Rectal smooth muscle tissue (tissue), 1 donor: ENCODE measurements at regions not wholly inside any gene's neighbourhood (a gene's known extent, or its start where the extent isn't known, plus 50 kb on each side); places are given as distances from the start of the nearest gene placed in this dataset.
"Not testable (repeated sequence)": the region's sequence is repeated elsewhere in the genome, so short reads cannot be mapped to it uniquely, and the experiment has no call there.

Experiments
- H3K27ac ChIP-seq: one replicate; pipeline ENCODE4 v1.7.0; 2013; ENCODE audit warnings: low read depth, low read length, inconsistent platforms
- H3K27me3 ChIP-seq: one replicate; pipeline ENCODE4 v1.7.0; 2013; ENCODE audit warnings: low read length; ENCODE audit not compliant: control insufficient read depth, insufficient read depth
- H3K36me3 ChIP-seq: one replicate; pipeline ENCODE4 v1.7.0; 2013; ENCODE audit warnings: low read length; ENCODE audit not compliant: control insufficient read depth, insufficient read depth
- H3K4me1 ChIP-seq: one replicate; pipeline ENCODE4 v1.7.0; 2013; ENCODE audit warnings: low read length; ENCODE audit not compliant: control insufficient read depth, insufficient read depth
- H3K4me3 ChIP-seq: one replicate; pipeline ENCODE4 v1.7.0; 2013; ENCODE audit warnings: low read length
- H3K9ac ChIP-seq: one replicate; pipeline ENCODE4 v1.7.0; 2013; ENCODE audit warnings: low read length

GRCh38 chr16:47907109-47907508 is 248.7 kb downstream of the ABCC12 start:
- peaks cover 2% of the 10 kb centered on the region for H3K27me3 ChIP-seq
- H3K4me1 ChIP-seq: no peaks in the 10 kb centered on the region
- H3K9ac ChIP-seq: no peak overlapping the region
- H3K36me3 ChIP-seq: no peaks in the 10 kb centered on the region
- H3K4me3 ChIP-seq: no peak overlapping the region
- no peak overlapping the region for H3K27ac ChIP-seq

DNA sequence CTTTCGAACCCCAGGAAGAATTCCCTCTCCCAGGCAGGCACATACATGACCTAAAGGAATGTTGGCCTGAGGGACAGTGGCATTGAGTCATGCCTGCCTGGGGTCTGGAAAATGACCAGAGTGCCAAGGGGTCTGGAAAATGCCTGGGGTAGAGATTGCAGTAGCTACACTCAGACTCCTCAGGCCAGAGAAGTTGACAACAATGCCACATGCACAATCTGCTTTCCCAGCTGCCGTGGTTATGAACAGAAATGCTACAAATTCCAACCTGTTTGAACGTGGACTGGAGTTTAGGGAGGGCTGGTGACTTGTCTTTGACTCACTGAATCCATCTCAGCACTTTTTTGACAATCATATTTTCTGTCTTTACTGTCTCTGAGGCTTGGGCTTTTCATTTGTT is 250.0 kb downstream of the ABCC12 start:
- no peak overlapping the region for H3K27ac ChIP-seq
- no peak overlapping the region for H3K4me3 ChIP-seq
- H3K9ac ChIP-seq: no peak overlapping the region
- no peaks in the 10 kb centered on the region for H3K4me1 ChIP-seq
- peaks cover 2% of the 10 kb centered on the region for H3K27me3 ChIP-seq
- no peaks in the 10 kb centered on the region for H3K36me3 ChIP-seq

GRCh38 chr16:47904691-47905090 is 251.1 kb downstream of the ABCC12 start:
- Histone ChIP-seq H3K27me3 (peaks cover 2% of the 10 kb centered on the region), H3K27ac (no peak overlapping the region), H3K4me1 (no peaks in the 10 kb centered on the region), H3K9ac (no peak overlapping the region), H3K36me3 (no peaks in the 10 kb centered on the region), H3K4me3 (no peak overlapping the region)

DNA sequence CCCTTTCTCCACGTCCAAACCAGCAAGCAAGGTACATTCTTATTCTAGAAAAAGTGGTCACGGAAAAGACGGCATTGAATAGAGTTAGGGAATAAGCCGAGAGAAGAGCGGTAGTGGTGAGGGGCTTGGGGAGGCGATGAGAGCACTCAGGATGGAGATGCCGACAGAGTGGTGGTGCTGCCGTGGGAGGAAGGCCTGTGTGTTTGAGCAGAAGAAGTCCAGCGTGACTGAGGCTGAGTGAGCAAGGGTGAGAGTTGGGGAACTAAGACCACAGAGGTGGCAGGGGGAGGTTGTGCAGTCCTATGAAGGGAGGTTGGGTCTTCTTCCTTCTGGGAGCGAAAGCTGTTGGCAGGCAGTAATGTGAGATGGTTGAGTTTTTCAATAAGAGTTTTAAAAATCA is 252.3 kb downstream of the ABCC12 start:
- Histone ChIP-seq H3K36me3 (no peaks in the 10 kb centered on the region), H3K4me3 (no peak overlapping the region), H3K27me3 (peaks cover 2% of the 10 kb centered on the region), H3K4me1 (no peaks in the 10 kb centered on the region), H3K9ac (no peak overlapping the region), H3K27ac (no peak overlapping the region)

DNA sequence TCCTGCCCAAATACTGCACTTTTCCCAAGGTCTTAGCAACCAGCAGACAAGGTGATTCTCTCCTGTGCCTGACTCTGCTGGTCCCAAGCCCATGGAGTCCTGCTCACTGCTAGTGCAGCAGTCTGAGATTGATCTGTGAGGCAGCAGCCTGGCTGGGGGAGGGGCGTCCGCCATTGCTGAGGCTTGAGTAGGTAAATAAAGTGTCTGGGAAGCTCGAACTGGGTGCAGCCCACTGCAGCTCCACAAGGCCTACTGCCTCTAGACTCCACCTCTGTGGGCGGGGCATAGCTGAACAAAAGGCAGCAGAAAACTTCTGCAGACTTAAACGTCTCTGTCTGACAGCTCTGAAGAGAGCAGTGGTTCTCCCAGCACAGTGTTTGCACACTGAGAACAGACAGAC is 258.7 kb downstream of the ABCC12 start:
- H3K36me3 ChIP-seq, H3K27me3 ChIP-seq, H3K9ac ChIP-seq, H3K27ac ChIP-seq, H3K4me3 ChIP-seq, H3K4me1 ChIP-seq: not testable (repeated sequence)

GRCh38 chr16:47895146-47895545 is 260.6 kb downstream of the ABCC12 start:
- H3K4me3 ChIP-seq: no peak overlapping the region
- no peak overlapping the region for H3K9ac ChIP-seq
- no peaks in the 10 kb centered on the region for H3K4me1 ChIP-seq
- no peaks in the 10 kb centered on the region for H3K36me3 ChIP-seq
- H3K27me3 ChIP-seq: no peaks in the 10 kb centered on the region
- H3K27ac ChIP-seq: no peak overlapping the region

- Histone ChIP-seq H3K36me3 (no peaks in the 10 kb centered on the region), H3K27ac (no peak overlapping the region), H3K4me3 (no peak overlapping the region), H3K9ac (no peak overlapping the region), H3K4me1 (no peaks in the 10 kb centered on the region), H3K27me3 (no peaks in the 10 kb centered on the region)
Measured at GRCh38 chr16:47892999-47893398, 262.8 kb downstream of the ABCC12 start.

DNA sequence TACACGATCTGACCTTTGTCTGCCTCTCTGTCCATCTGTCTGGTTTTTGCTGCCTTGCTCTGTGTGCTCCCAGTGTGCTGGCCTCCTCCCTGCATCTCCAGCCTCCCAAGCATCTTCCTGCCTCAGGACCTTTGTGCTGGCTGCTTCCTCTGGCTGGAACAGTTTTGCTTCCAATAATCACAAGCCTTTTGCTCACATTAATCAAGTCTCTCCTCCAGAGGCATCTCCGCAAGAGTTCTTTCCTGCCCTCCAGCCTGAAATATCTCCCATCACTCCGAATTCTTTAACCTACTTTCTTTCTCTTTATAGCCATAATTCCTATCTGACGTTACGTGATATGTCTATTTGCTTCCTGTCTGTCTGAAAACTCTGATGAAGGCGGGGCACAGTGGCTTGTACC is 267.1 kb downstream of the ABCC12 start:
- no peaks in the 10 kb centered on the region for H3K27me3 ChIP-seq
- H3K27ac ChIP-seq: no peak overlapping the region
- no peak overlapping the region for H3K9ac ChIP-seq
- H3K36me3 ChIP-seq: no peaks in the 10 kb centered on the region
- H3K4me3 ChIP-seq: no peak overlapping the region
- no peaks in the 10 kb centered on the region for H3K4me1 ChIP-seq

DNA sequence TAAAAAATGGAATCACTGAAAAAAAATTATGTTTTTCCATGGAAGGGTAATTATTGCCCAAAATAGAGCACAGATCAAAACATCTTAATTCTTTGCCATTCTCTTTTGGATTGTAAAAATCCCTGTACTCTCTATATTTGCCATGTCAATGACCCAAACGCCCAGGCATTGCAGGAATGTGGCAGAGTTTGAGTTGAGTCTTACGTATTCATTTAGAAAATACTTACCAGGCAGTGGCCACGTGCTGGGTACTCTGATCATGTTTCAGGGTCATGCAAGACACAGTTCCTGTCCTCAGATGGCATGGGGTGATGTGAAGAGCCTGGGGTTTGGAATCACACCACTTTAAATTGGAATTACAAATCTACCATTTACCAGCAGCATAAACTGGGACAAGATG is 267.7 kb downstream of the ABCC12 start:
- Histone ChIP-seq H3K36me3 (no peaks in the 10 kb centered on the region), H3K27me3 (no peaks in the 10 kb centered on the region), H3K27ac (no peak overlapping the region), H3K9ac (no peak overlapping the region), H3K4me1 (no peaks in the 10 kb centered on the region), H3K4me3 (no peak overlapping the region)

DNA sequence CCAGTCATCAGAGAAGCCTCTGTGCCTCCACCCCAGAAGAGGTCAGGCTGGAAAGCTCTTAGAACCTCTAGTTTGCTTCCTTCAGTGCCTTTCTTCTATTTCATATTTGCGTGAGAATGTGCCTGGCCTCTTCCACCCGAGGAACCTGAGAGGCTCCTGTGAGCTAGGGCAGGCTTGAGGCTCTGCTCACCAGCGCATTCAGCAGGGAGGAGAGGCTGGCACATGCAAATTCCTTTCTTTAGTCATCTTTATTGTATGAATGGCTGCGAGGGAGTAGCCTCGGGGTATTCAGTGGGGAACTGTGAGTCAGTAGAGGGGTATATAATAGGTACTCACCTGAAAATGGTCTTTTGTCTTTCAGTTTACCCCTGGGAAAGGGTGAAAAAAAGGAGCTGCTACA is 268.3 kb downstream of the ABCC12 start:
- Histone ChIP-seq H3K4me3 (no peak overlapping the region), H3K4me1 (no peaks in the 10 kb centered on the region), H3K27ac (no peak overlapping the region), H3K36me3 (no peaks in the 10 kb centered on the region), H3K9ac (no peak overlapping the region), H3K27me3 (no peaks in the 10 kb centered on the region)

- no peaks in the 10 kb centered on the region for H3K36me3 ChIP-seq
- no peak overlapping the region for H3K9ac ChIP-seq
- H3K27ac ChIP-seq: no peak overlapping the region
- no peak overlapping the region for H3K4me3 ChIP-seq
- H3K4me1 ChIP-seq: no peaks in the 10 kb centered on the region
- no peaks in the 10 kb centered on the region for H3K27me3 ChIP-seq
Measured at GRCh38 chr16:47886631-47887415, 269.0 kb downstream of the ABCC12 start.

DNA sequence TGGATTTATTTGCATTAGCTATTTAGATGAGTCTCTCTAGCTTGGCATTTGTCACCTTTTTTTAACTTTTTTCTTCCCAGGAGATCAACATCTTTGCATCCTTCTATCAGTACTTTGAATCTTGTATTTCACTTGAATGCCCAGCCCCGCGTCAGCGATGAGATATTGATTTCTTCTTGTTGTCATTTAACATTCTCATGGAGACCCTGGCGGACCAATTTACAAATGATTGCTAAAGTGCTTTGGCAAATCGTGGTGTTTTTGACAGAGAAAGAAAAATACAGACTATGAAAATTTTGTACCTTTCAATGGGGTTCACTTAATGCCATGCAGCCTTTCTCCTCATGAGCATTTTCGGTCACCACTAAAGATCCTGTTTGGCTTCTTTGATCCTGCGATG is 269.7 kb downstream of the ABCC12 start:
- Histone ChIP-seq H3K27me3 (no peaks in the 10 kb centered on the region), H3K27ac (no peak overlapping the region), H3K9ac (no peak overlapping the region), H3K36me3 (no peaks in the 10 kb centered on the region), H3K4me3 (no peak overlapping the region), H3K4me1 (no peaks in the 10 kb centered on the region)

DNA sequence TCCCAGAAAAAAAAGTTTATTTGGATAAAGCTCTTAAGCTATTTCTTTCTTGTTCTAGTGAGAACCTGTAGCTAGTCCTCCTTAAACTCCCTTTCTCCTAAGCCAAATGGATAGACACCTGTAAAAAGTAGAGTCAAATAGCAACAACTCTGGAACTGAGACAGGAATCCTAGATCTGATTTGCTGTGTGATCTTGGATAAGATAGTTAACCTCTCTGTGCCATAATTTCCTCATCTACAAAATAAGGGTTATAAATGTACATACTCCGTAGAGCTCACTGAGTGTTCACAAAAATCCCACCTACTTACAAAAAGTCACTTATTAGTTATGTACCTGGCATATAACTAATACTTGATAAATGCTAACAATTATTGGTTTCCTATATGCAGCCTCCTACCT is 270.3 kb downstream of the ABCC12 start:
- H3K27ac ChIP-seq: no peak overlapping the region
- no peak overlapping the region for H3K4me3 ChIP-seq
- no peaks in the 10 kb centered on the region for H3K4me1 ChIP-seq
- no peak overlapping the region for H3K9ac ChIP-seq
- H3K27me3 ChIP-seq: no peaks in the 10 kb centered on the region
- H3K36me3 ChIP-seq: no peaks in the 10 kb centered on the region
